ENCODE measurements at regions not wholly inside any gene's neighbourhood (a gene's known extent, or its start where the extent isn't known, plus 50 kb on each side); places are given as distances from the start of the nearest gene placed in this dataset.
"Not testable (repeated sequence)": the region's sequence is repeated elsewhere in the genome, so short reads cannot be mapped to it uniquely, and the experiment has no call there.

DNA sequence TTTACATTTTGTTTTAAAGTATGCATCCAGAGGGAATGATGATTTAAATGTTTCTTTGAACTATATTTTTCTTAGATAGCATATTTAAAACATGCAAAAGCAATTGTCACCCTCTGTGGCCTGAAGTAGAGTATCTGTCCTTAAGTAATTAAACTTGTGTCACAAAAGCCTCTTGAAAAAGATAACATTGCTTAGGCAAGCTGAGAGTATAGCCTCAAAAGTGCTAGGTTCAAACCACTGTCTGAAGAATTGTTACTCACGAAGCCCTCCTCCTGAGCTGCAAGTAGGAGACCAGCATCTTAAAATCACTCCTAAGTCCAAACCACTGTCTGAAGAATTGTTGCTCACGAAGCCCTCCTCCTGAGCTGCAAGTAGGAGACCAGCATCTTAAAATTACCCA, 378.0 kb upstream of the PRR16 start:
- DNase-seq (ENCODE audit: low read depth, low spot score), result no peak

GRCh38 chr5:120088412-120088811, 375.7 kb upstream of the PRR16 start:
- DNase-seq (ENCODE audit: low read depth, low spot score), result no peak

DNA sequence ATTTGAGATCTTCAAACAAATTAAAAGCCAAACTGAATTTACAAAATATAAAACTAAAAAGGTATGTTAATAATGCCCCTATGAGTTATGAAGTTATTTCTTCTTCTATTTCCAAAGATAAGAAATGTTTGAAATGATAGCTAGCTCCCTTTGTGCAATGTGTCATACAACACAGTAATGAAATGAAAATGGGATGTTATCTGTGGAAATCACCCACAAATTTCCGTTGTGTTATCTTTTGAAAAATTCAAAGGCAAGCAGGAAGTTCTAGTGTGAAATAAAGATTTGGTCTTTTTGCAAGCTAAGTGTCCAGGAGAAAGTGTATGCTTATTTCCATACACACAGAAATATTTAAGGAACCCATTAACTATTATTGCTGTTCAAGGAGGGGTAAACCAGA, 375.3 kb upstream of the PRR16 start:
- DNase-seq (ENCODE audit: low read depth, low spot score), result no peak

DNA sequence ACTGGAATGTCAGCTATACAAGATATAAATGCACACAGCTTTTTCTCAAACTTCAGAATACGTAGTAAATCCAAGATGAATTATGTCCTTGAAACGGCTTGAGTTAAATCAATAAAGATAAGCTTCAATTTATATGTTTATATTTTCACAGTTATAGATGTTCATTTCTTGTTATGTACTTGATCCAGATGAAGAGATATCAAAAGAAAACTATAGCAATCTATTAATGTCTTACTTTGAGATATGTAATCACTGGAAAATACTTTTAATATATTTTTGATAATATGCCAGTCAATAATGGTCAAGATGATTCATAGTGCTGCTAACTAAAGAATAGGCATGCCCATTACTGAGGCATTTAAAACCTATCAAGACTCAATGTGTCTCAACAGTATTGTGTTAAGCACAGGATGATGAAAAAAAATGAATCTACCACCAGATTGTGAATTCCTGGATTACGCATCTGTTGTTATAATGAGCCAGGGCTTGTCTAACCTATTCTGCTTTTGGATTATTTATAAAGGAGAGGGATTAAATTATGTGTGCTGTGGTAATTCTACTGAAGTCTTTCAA, 372.6 kb upstream of the PRR16 start:
- DNase-seq (ENCODE audit: low read depth, low spot score), result no peak

GRCh38 chr5:120092649-120093048, 371.5 kb upstream of the PRR16 start:
- no peak for DNase-seq (ENCODE audit: low read depth, low spot score)

DNA sequence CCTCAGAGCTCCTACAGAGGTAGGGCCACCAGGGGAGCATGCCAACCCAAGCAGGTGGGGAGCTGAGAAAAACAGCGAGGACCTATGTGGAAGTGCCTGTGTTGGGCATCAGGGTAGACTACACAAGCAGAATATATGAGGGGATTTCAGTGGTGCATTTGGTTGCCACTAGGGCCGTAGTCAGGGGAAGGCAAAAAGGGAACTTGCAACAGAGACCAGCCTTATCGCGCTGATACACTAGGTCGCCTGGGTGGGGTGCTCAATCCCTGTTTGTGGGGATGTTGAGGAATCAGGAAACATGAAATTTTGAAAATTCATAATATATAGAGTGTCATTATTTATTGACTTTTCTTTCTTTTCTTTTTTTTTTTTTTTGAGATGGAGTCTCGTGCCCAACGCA, 370.9 kb upstream of the PRR16 start:
- DNase-seq (ENCODE audit: low read depth, low spot score), result no peak

DNA sequence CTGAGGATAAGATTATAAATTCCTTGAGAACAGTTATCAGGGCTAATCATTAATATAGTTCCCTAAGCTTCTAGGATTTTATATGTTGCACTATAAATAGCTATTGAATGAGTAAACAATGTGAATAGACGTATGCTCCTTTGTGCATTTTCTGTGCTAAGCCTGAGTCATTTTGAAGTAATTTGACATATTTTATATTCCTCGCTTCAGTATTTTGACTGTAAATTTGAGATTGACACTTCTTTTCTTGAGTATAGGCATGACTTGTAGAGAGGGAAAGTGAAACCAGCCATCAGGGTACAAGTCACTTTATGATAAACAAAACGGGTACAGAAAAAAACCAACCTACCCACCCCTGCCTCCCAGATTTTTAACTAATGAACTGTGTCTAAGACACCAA, 367.7 kb upstream of the PRR16 start:
- DNase-seq (ENCODE audit: low read depth, low spot score), result no peak

- DNase-seq (ENCODE audit: low read depth, low spot score), result no peak
These were observed 365.7 kb upstream of the PRR16 start for GRCh38 chr5:120098426-120098825.

DNA sequence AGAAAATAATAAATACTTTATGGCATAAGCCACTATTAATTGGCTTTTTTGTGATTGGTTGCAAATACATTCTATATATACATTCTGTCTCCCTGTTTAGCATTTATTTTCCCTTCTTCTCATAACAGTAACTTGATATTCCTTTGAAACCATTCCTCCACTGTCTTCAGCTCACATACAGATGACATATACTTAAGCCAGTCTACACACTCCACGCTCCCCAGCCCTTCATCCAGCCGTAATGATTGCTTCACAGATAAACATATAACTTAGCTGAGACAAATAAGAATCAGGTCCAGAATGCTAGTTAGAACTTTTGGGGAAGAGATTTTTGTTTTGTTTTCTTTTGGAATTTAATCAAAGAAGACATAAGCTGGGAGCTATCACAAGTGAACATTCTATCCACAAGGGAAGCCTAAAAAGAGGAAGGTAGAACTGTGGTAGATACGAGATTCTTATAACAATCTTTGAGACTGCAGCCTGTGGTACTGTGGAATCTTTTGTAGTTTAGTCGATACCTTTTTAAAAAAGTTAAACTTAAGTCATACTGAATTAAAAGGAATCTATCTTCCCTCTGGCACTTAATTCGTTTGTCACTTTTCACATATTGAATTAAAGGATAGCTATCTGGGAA, 365.1 kb upstream of the PRR16 start:
- no peak for DNase-seq (ENCODE audit: low read depth, low spot score)

- no peak for DNase-seq (ENCODE audit: low read depth, low spot score)
These were observed 362.3 kb upstream of the PRR16 start for GRCh38 chr5:120101771-120102170.

GRCh38 chr5:120103495-120103894, 360.6 kb upstream of the PRR16 start:
- no peak for DNase-seq (ENCODE audit: low read depth, low spot score)

DNA sequence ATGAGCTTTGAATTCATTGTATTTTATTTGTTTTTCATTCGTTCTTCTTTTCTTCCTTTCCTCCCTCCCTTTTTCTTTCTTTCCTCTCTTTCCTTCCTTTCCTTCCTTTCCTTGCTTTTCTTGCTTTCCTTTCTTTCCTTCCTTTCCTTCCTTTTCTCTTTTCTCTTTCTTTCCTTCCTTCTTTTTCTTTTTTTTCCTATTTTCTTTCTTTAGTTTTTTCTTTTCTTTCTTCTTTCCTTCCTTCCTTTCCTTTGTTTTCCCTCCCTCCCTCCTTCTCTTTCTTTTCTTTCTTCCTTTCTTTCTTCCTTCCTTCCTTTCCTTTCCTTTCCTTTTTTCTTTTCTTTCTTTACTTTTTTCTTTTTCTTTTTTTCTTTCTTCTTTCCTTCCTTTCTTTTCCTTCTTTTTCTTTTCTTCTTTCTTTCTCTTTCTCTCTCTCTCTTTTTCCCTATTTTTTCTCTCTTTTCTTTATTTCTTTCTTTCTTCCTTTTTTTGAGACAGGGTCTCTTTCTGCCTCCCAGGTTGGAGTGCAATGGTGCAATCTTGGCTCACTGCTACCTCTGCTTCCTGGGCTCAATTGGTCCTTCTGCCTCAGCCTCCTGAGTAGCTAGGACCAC, 357.1 kb upstream of the PRR16 start:
- DNase-seq (ENCODE audit: low read depth, low spot score), result no peak

- no peak for DNase-seq (ENCODE audit: low read depth, low spot score)
These were observed 355.4 kb upstream of the PRR16 start for GRCh38 chr5:120108586-120109248.

- DNase-seq (ENCODE audit: low read depth, low spot score), result no peak
These were observed 341.4 kb upstream of the PRR16 start for GRCh38 chr5:120122703-120123102.

GRCh38 chr5:120124031-120124430, 340.1 kb upstream of the PRR16 start:
- no peak for DNase-seq (ENCODE audit: low read depth, low spot score)

DNA sequence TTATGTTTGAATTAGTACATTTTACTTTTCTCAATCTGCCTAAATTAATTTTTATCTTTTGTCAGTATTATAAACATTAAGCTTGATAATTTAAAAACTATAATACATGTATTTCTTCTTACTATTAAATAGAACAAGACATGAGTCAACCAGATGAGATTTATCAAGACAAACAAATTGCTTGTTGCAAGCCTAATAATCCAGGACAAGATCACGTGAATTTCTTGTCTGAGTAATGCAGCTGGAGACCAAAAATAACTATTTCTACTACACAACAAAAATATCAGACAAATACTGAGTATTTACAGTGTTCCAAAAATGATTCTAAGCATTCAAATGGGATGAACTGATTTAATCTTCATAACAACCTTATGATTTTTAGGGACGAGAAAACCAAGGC, 339.1 kb upstream of the PRR16 start:
- DNase-seq (ENCODE audit: low read depth, low spot score), result no peak

- DNase-seq (ENCODE audit: low read depth, low spot score), result not testable (repeated sequence)
These were observed 331.8 kb upstream of the PRR16 start for GRCh38 chr5:120132347-120132746.

DNA sequence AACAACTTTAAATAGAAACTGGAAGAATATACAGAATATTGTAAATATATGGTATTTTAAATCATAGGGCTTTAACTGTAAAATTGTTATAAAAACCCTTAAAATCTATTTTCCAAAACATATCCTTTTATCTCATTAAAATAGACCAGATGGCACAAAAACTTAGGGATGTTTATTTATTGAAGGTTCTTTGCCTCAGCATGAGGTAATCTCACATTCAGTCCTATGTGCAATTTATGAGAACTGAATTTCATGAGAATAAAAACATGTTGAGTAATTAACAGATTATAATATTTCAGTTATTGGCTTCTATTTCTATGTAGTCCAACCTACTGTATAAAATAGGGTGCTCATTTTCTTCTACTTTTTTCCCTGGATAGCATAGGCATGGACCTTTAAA, 329.2 kb upstream of the PRR16 start:
- DNase-seq (ENCODE audit: low read depth, low spot score), result no peak

DNA sequence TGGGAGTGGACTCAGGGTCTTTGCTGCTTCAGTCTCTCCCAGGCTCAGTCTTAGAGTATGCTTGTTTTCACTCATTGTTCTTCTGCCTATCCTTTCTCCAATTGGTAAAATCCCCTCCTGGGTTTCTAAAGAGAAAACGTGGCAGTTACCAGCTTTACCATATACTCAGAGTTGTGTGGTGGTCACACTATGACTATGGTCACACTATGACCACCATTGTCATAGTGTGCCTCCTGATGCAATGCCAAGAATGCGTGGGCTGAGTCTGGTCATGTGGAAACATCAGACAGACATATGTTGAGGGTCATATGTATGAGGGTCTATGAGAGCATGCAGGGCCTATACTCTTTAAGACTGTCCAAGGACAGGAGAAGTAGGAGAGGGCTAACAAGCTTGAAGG, 326.5 kb upstream of the PRR16 start:
- no peak for DNase-seq (ENCODE audit: low read depth, low spot score)

- DNase-seq (ENCODE audit: low read depth, low spot score), result no peak
These were observed 325.1 kb upstream of the PRR16 start for GRCh38 chr5:120139039-120139438.

DNA sequence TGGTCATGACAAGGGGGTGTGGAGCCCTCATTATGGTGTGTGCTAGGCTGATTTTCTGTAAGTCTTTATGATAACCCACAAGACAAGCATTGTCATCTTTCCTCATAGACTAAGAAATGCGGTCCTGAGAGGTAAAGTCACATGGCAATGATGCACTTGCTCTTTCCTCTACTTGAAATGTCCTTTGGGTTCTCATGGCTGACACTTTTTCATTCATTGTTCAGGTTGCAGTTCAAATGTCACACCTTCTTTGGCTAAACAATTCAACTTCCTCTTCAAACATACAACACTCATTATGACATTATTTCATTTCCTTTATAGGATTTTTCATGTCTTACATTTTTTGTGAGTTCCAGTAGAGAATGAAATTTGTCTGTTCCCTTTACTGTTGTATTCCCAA, 323.6 kb upstream of the PRR16 start:
- DNase-seq (ENCODE audit: low read depth, low spot score), result no peak

- DNase-seq (ENCODE audit: low read depth, low spot score), result no peak
These were observed 323.0 kb upstream of the PRR16 start for GRCh38 chr5:120141076-120141475.

GRCh38 chr5:120146787-120147186, 317.3 kb upstream of the PRR16 start:
- DNase-seq (ENCODE audit: low read depth, low spot score), result no peak
